ENCODE measurements at regions not wholly inside any gene's neighbourhood (a gene's known extent, or its start where the extent isn't known, plus 50 kb on each side); places are given as distances from the start of the nearest gene placed in this dataset.

GRCh38 chr10:52440612-52441285 lies 126.7 kb downstream of the DKK1 start:
- Mint-ChIP-seq H3K4me3 (no peak overlapping the region), H3K9me3 (no peaks in the 10 kb centered on the region), H3K27ac (no peak overlapping the region), H3K4me1 (peaks cover 9% of the 10 kb centered on the region), H3K27me3 (ENCODE audit: low read depth) (no peaks in the 10 kb centered on the region), H3K36me3 (no peaks in the 10 kb centered on the region)
- no peak for TF ChIP-seq CTCF (IDR thresholded peaks at IDR 0.05; ENCODE audit: unreplicated experiment)
- no peak for DNase-seq (ENCODE audit: low spot score in 2 of 2, unreplicated experiment in 2 of 2)

GRCh38 chr10:52442576-52442975 lies 128.5 kb downstream of the DKK1 start:
- Mint-ChIP-seq H3K27ac (no peak overlapping the region), H3K36me3 (no peaks in the 10 kb centered on the region), H3K4me3 (no peak overlapping the region), H3K27me3 (ENCODE audit: low read depth) (no peaks in the 10 kb centered on the region), H3K4me1 (peaks cover 20% of the 10 kb centered on the region), H3K9me3 (no peaks in the 10 kb centered on the region)
- no peak for TF ChIP-seq CTCF (IDR thresholded peaks at IDR 0.05; ENCODE audit: unreplicated experiment)
- DNase-seq (ENCODE audit: low spot score in 2 of 2, unreplicated experiment in 2 of 2): no peak

- TF ChIP-seq CTCF (IDR thresholded peaks at IDR 0.05; ENCODE audit: unreplicated experiment): no peak
- no peaks in the 10 kb centered on the region for H3K27me3 Mint-ChIP-seq (ENCODE audit: low read depth)
Measured at GRCh38 chr10:52443419-52444388, 129.6 kb downstream of the DKK1 start.

GRCh38 chr10:52446391-52446790 lies 132.3 kb downstream of the DKK1 start:
- Mint-ChIP-seq H3K4me1 (peaks cover 44% of the 10 kb centered on the region), H3K4me3 (no peak overlapping the region), H3K36me3 (no peaks in the 10 kb centered on the region), H3K27me3 (ENCODE audit: low read depth) (no peaks in the 10 kb centered on the region), H3K27ac (no peak overlapping the region), H3K9me3 (no peaks in the 10 kb centered on the region)
- no peak for TF ChIP-seq CTCF (IDR thresholded peaks at IDR 0.05; ENCODE audit: unreplicated experiment)
- DNase-seq (ENCODE audit: low spot score in 2 of 2, unreplicated experiment in 2 of 2): no peak

More at GRCh38 chr10:52443419-52444388, 129.6 kb downstream of the DKK1 start:
- Mint-ChIP-seq H3K36me3 (no peaks in the 10 kb centered on the region), H3K4me3 (no peak overlapping the region), H3K4me1 (peaks cover 30% of the 10 kb centered on the region), H3K9me3 (no peaks in the 10 kb centered on the region), H3K27ac (no peak overlapping the region)
- DNase-seq (ENCODE audit: low spot score in 2 of 2, unreplicated experiment in 2 of 2): no peak

- H3K4me3 Mint-ChIP-seq: no peak overlapping the region
- H3K36me3 Mint-ChIP-seq: no peaks in the 10 kb centered on the region
- H3K9me3 Mint-ChIP-seq: no peaks in the 10 kb centered on the region
- no peak for DNase-seq (ENCODE audit: low spot score in 2 of 2, unreplicated experiment in 2 of 2)
- TF ChIP-seq CTCF (IDR thresholded peaks at IDR 0.05; ENCODE audit: unreplicated experiment): no peak
- H3K4me1 Mint-ChIP-seq: peaks cover 58% of the 10 kb centered on the region
- no peak overlapping the region for H3K27ac Mint-ChIP-seq
- H3K27me3 Mint-ChIP-seq (ENCODE audit: low read depth): no peaks in the 10 kb centered on the region
Measured at GRCh38 chr10:52447931-52448353, 133.9 kb downstream of the DKK1 start.

All from mesothelial cell of epicardium (in vitro differentiated cells).